T-cell (primary cell): ENCODE measurements at regions not wholly inside any gene's neighbourhood (a gene's known extent, or its start where the extent isn't known, plus 50 kb on each side); places are given as distances from the start of the nearest gene placed in this dataset.

Experiments used
- ATAC-seq, 4 experiments: fragments of 200-7000 bp in 3 of 4; fragments of 150-1000 bp in 1 of 4; cut with Tn5 transposase; replicated peaks in 1 of 4; 1 replicate in 3 of 4; 2 replicates in 1 of 4; pipeline ENCODE4 v1.10.0; 2021; ENCODE audit warnings: moderate library complexity in 3 of 4, mild to moderate bottlenecking in 2 of 4, moderate number of reproducible peaks in 1 of 4
- CTCF ChIA-PET, 2 donors: fragments of 300-600 bp; sonication (Branson Sonifier 250); formaldehyde crosslinking; loops; one replicate each; lab custom pipeline; 2022; ENCODE audit warnings: antibody characterized with exemption in 2 of 2; lab: Charles Lee
- POLR2A ChIA-PET, 2 donors: fragments of 300-600 bp; sonication (Branson Sonifier 250); formaldehyde crosslinking; loops; one replicate each; lab custom pipeline; 2022; ENCODE audit warnings: antibody characterized with exemption in 2 of 2; lab: Charles Lee
- DNase-seq, 35 experiments: peaks; one replicate each; pipeline versions ENCODE4 v3.0.0 to v3.0.0-alpha.2; 2013 to 2023
- H3K27ac ChIP-seq: one replicate; pipeline ENCODE4 v1.5.1; 2013; ENCODE audit warnings: low read length
- H3K27me3 ChIP-seq, 2 experiments: replicated peaks in 1 of 2; 1 replicate in 1 of 2; 2 replicates in 1 of 2; pipeline versions ENCODE4 v1.6.1 to v1.7.0; 2013; ENCODE audit warnings: low read length in 1 of 2, mixed read lengths in 1 of 2; ENCODE audit not compliant: control insufficient read depth in 2 of 2, insufficient read depth in 2 of 2; ENCODE audit errors: extremely low read depth in 1 of 2
- H3K36me3 ChIP-seq, 2 donors: 1 replicate in 1 of 2; 2 replicates in 1 of 2; pipeline versions ENCODE4 v1.6.1 to v1.7.0; 2013; ENCODE audit warnings: low read length in 1 of 2; ENCODE audit not compliant: control insufficient read depth in 2 of 2, insufficient read depth in 1 of 2; ENCODE audit errors: extremely low read depth in 1 of 2
- H3K4me1 ChIP-seq, 2 experiments: 1 replicate in 1 of 2; 2 replicates in 1 of 2; pipeline versions ENCODE4 v1.6.1 to v1.7.0; 2013; ENCODE audit warnings: low read length in 2 of 2, mixed read lengths in 1 of 2; ENCODE audit not compliant: insufficient read depth in 2 of 2, control insufficient read depth in 1 of 2; ENCODE audit errors: extremely low read depth in 1 of 2
- H3K4me3 ChIP-seq, 2 donors: 1 replicate in 1 of 2; 2 replicates in 1 of 2; pipeline versions ENCODE4 v1.5.1 to v1.7.0; 2013; ENCODE audit warnings: mild to moderate bottlenecking in 2 of 2, low read length in 1 of 2, moderate library complexity in 1 of 2; ENCODE audit not compliant: control insufficient read depth in 1 of 2; ENCODE audit errors: extremely low read depth in 1 of 2
- H3K9me3 ChIP-seq: 2 replicates; pipeline ENCODE4 v1.7.0; 2013
- H3K27ac Mint-ChIP-seq, 2 donors: one replicate each; pipeline ENCODE4 v1.8.0; 2020 to 2021; ENCODE audit warnings: mild to moderate bottlenecking in 2 of 2, mixed read lengths in 2 of 2
- H3K27me3 Mint-ChIP-seq, 2 donors: one replicate each; pipeline ENCODE4 v1.8.0; 2021 to 2022; ENCODE audit warnings: mixed read lengths in 2 of 2
- H3K36me3 Mint-ChIP-seq: one replicate; pipeline ENCODE4 v1.8.0; 2021; ENCODE audit warnings: mixed read lengths
- H3K4me1 Mint-ChIP-seq, 3 donors: one replicate each; pipeline ENCODE4 v1.8.0; 2020 to 2022; ENCODE audit warnings: mixed read lengths in 3 of 3, mild to moderate bottlenecking in 1 of 3
- H3K4me3 Mint-ChIP-seq, 3 donors: one replicate each; pipeline ENCODE4 v1.8.0; 2020 to 2022; ENCODE audit warnings: mild to moderate bottlenecking in 3 of 3, mixed read lengths in 3 of 3, moderate library complexity in 3 of 3
- H3K9me3 Mint-ChIP-seq, 3 donors: one replicate each; pipeline ENCODE4 v1.8.0; 2020 to 2022; ENCODE audit warnings: mixed read lengths in 3 of 3
- WGBS: methylation state at CpG from one replicate; pipeline ENCODE4 v1.1.5; 2013; ENCODE audit warnings: missing lambda C conversion rate; ENCODE audit not compliant: insufficient coverage; 5-methylcytosine and 5-hydroxymethylcytosine counted together

DNA sequence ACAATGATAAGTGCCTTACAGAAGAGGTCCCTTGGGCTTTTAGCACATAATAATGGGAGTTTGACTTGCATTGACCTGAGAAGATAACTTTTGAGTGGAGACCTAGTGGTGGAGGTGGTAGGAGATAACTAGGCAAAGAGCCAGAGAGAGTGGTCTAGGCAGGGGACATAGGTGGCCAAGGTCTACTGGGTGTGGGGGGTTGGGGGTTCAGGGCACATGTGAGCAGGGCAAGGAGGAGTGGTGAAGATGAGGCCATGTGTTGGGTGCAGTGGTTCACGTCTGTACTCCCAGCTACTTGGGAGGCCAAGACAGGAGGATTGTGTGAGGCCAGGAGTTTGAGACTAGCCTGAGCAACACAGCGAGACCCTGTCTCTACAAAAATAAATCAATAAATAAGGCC lies 74.3 kb upstream of the CTNNBL1 start:
- ATAC-seq (no peak), DNase-seq (no peak)
- no peaks in the 10 kb centered on the region for H3K36me3 Mint-ChIP-seq
- H3K27me3 ChIP-seq, result peaks cover 0 to 30% of the 10 kb centered on the region in 2 experiments
- POLR2A ChIA-PET, result no interaction called here
- no peak overlapping the region for H3K27ac ChIP-seq
- no peaks in the 10 kb centered on the region for H3K4me1 ChIP-seq
- H3K9me3 ChIP-seq, result no peaks in the 10 kb centered on the region
- H3K27ac Mint-ChIP-seq, result no peak overlapping the region
- H3K27me3 Mint-ChIP-seq, result peaks cover 45 to 49% of the 10 kb centered on the region in 2 donors
- CTCF ChIA-PET, result no interaction called here
- no peak overlapping the region for H3K4me3 Mint-ChIP-seq
- no peaks in the 10 kb centered on the region for H3K4me1 Mint-ChIP-seq
- WGBS, result no CpG with 5 or more reads among the region's 2 CpGs
- H3K9me3 Mint-ChIP-seq, result no peaks in the 10 kb centered on the region
- no peak overlapping the region for H3K4me3 ChIP-seq
- H3K36me3 ChIP-seq, result no peaks in the 10 kb centered on the region

GRCh38 chr20:37616110-37616425 lies 77.8 kb upstream of the CTNNBL1 start:
- ChIA-PET CTCF (no interaction called here), POLR2A (no interaction called here)
- Mint-ChIP-seq H3K9me3 (no peaks in the 10 kb centered on the region), H3K4me1 (no peaks in the 10 kb centered on the region), H3K4me3 (no peak overlapping the region), H3K27ac (no peak overlapping the region), H3K27me3 (peaks cover 30 to 39% of the 10 kb centered on the region in 2 donors), H3K36me3 (no peaks in the 10 kb centered on the region)
- DNase-seq, result no peak
- H3K4me1 ChIP-seq, result no peaks in the 10 kb centered on the region
- no peaks in the 10 kb centered on the region for H3K9me3 ChIP-seq
- H3K36me3 ChIP-seq, result no peaks in the 10 kb centered on the region
- WGBS, result no CpG with 5 or more reads among the region's 2 CpGs
- H3K27ac ChIP-seq, result no peak overlapping the region
- peaks cover 0 to 18% of the 10 kb centered on the region in 2 experiments for H3K27me3 ChIP-seq
- no peak overlapping the region for H3K4me3 ChIP-seq
- no peak for ATAC-seq

- no peaks in the 10 kb centered on the region for H3K9me3 ChIP-seq
- H3K27ac ChIP-seq, result no peak overlapping the region
- H3K27me3 Mint-ChIP-seq, result peaks cover 26 to 34% of the 10 kb centered on the region in 2 donors
- H3K9me3 Mint-ChIP-seq, result no peaks in the 10 kb centered on the region
- no peak overlapping the region for H3K4me3 ChIP-seq
- no peaks in the 10 kb centered on the region for H3K36me3 Mint-ChIP-seq
- peak in 21 of 35 experiments; percentile 2 to 61 (median 30) for DNase-seq
- WGBS, result 36% methylated on average over 1 of the region's 5 CpGs
- no peak overlapping the region for H3K4me3 Mint-ChIP-seq
- ChIA-PET POLR2A (no interaction called here), CTCF (no interaction called here)
- no peak overlapping the region for H3K27ac Mint-ChIP-seq
- no peaks in the 10 kb centered on the region for H3K4me1 Mint-ChIP-seq
- H3K27me3 ChIP-seq, result peaks cover 0 to 15% of the 10 kb centered on the region in 2 experiments
- H3K36me3 ChIP-seq, result no peaks in the 10 kb centered on the region
- H3K4me1 ChIP-seq, result no peaks in the 10 kb centered on the region
- ATAC-seq, result peak in 2 of 4 experiments; percentile 66 to 75
Observed at GRCh38 chr20:37615340-37616109, 78.3 kb upstream of the CTNNBL1 start.

DNA sequence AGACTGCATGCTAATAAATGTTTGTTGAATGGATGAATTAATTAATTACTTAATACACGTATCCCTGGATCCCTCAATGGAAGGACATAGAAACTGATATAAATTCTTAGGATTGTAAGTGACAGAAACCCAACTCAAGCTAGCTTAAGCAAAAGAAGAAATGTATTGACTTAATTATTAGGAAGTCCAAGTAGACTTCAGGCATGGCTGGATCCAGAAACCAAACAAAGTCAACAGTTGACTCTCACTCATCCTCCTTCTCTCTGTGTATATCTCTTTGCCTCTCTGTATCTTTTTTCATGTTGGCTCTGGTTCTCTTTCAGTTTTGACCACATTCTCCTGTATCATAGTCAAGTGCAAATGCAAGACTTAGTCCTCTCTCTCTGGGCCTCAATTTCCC lies 82.0 kb upstream of the CTNNBL1 start:
- ChIA-PET POLR2A (no interaction called here), CTCF (no interaction called here)
- WGBS, result no CpG with 5 or more reads among the region's 1 CpG
- Mint-ChIP-seq H3K27ac (no peak overlapping the region), H3K4me1 (no peaks in the 10 kb centered on the region), H3K9me3 (no peaks in the 10 kb centered on the region), H3K36me3 (no peaks in the 10 kb centered on the region), H3K4me3 (no peak overlapping the region), H3K27me3 (peaks cover 22 to 27% of the 10 kb centered on the region in 2 donors)
- DNase-seq, result no peak
- no peaks in the 10 kb centered on the region for H3K36me3 ChIP-seq
- H3K27me3 ChIP-seq, result peaks cover 0 to 20% of the 10 kb centered on the region in 2 experiments
- no peaks in the 10 kb centered on the region for H3K9me3 ChIP-seq
- no peak overlapping the region for H3K4me3 ChIP-seq
- H3K4me1 ChIP-seq, result no peaks in the 10 kb centered on the region
- ATAC-seq, result no peak
- no peak overlapping the region for H3K27ac ChIP-seq

DNA sequence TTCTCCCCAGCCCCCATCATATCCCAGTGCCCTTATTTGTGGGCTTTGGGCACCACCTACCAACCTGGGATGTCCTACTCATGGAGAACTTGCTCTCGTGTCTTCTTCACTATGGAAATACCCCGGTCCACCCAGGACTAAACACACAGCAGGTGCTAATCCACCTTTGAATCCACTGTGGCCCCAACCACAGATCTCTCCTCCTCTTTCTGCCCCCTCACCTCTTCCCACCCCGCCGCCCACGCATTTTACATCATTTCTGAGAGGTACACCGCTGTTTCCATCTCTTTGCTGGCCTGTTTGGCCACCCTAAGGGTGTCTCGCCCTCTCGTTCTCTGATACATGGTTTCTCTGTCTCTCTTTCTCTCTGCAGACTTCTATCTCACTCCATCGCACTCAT lies 82.5 kb upstream of the CTNNBL1 start:
- CTCF ChIA-PET, result no interaction called here
- no peak overlapping the region for H3K4me3 ChIP-seq
- Mint-ChIP-seq H3K4me3 (no peak overlapping the region), H3K36me3 (no peaks in the 10 kb centered on the region), H3K27ac (no peak overlapping the region), H3K4me1 (no peaks in the 10 kb centered on the region), H3K27me3 (peaks cover 20 to 24% of the 10 kb centered on the region in 2 donors), H3K9me3 (no peaks in the 10 kb centered on the region)
- 89% methylated on average over 5 of the region's 9 CpGs for WGBS
- peaks cover 0 to 21% of the 10 kb centered on the region in 2 experiments for H3K27me3 ChIP-seq
- no peak for DNase-seq
- no peak overlapping the region for H3K27ac ChIP-seq
- no peak for ATAC-seq
- H3K36me3 ChIP-seq, result no peaks in the 10 kb centered on the region
- POLR2A ChIA-PET, result no interaction called here
- H3K9me3 ChIP-seq, result no peaks in the 10 kb centered on the region
- no peaks in the 10 kb centered on the region for H3K4me1 ChIP-seq

DNA sequence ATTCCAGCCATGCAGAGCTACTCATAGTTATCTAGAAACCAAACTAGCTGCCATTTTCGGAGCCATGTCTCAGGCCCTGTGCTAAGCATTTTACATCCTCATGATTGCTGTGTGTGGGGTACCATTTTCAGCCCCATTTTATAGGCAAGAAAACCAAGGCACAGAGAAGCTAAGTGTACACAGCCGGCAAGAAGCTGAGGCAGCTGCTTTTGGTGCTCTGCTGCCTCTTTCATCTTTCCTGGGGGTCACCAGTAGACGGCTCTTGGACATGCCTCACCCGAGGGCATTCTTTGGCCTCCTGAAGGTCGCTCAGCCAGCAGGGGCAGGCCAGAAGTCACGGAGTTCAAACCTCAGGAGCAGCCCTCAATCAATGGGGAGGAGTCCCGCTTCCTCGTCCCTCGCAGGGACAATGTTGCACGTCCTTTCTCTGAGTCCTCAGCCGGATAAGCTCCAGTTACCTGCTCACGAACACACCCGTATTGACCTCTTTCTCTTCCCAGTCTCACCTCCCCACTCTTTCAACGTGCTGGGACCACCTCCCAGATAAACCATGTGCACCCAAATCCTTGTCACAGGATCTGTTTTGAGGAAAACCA lies 82.6 kb upstream of the BLCAP start:
- Histone ChIP-seq H3K4me1 (no peaks in the 10 kb centered on the region), H3K9me3 (no peaks in the 10 kb centered on the region), H3K27me3 (peaks cover 0 to 26% of the 10 kb centered on the region in 2 experiments), H3K36me3 (no peaks in the 10 kb centered on the region), H3K27ac (no peak overlapping the region), H3K4me3 (no peak overlapping the region)
- 72% methylated on average over 14 of the region's 14 CpGs for WGBS
- Mint-ChIP-seq H3K27me3 (peaks cover 20 to 25% of the 10 kb centered on the region in 2 donors), H3K36me3 (no peaks in the 10 kb centered on the region), H3K4me3 (no peak overlapping the region), H3K27ac (no peak overlapping the region), H3K9me3 (no peaks in the 10 kb centered on the region), H3K4me1 (no peaks in the 10 kb centered on the region)
- CTCF ChIA-PET, result no interaction called here
- DNase-seq (no peak), ATAC-seq (no peak)
- POLR2A ChIA-PET, result no interaction called here
